OCI-LY1 (cell line): ENCODE measurements at regions not wholly inside any gene's neighbourhood (a gene's known extent, or its start where the extent isn't known, plus 50 kb on each side); places are given as distances from the start of the nearest gene placed in this dataset.
"Not testable (repeated sequence)": the region's sequence is repeated elsewhere in the genome, so short reads cannot be mapped to it uniquely, and the experiment has no call there.

Experiments used
- EZH2 ChIP-seq: fragments of 200-600 bp; sonication (generic), shearing (Covaris generic); IDR thresholded peaks from 2 replicates; pipeline ENCODE4 v1.8.0; 2017; ENCODE audit warnings: borderline replicate concordance, mixed run types, mild to moderate bottlenecking, antibody characterized with exemption, low read length, moderate library complexity, mixed read lengths
- TF ChIP-seq, protein P1 (sequence below): fragments of 200-600 bp; sonication (generic), shearing (Covaris generic); IDR thresholded peaks from 2 replicates; pipeline ENCODE4 v1.5.1; 2017; ENCODE audit warnings: mild to moderate bottlenecking, antibody characterized with exemption, low read length, moderate library complexity, mixed read lengths

DNA sequence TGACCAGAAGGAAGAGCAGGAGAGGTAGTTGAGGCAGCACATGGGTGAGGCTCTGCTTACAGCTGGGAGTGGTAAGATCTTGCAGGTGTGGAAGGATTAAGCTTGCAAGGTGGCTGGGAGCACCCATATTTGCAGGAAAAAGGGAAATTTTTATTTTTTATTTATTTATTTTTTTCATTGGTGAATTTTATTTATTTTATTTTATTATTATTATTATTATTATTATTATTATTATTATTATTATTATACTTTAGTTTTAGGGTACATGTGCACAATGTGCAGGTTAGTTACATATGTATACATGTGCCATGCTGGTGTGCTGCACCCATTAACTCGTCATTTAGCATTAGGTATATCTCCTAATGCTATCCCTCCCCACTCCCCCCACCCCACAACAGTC is 297.4 kb upstream of the BOD1L1 start:
- TF ChIP-seq, protein P1, sequence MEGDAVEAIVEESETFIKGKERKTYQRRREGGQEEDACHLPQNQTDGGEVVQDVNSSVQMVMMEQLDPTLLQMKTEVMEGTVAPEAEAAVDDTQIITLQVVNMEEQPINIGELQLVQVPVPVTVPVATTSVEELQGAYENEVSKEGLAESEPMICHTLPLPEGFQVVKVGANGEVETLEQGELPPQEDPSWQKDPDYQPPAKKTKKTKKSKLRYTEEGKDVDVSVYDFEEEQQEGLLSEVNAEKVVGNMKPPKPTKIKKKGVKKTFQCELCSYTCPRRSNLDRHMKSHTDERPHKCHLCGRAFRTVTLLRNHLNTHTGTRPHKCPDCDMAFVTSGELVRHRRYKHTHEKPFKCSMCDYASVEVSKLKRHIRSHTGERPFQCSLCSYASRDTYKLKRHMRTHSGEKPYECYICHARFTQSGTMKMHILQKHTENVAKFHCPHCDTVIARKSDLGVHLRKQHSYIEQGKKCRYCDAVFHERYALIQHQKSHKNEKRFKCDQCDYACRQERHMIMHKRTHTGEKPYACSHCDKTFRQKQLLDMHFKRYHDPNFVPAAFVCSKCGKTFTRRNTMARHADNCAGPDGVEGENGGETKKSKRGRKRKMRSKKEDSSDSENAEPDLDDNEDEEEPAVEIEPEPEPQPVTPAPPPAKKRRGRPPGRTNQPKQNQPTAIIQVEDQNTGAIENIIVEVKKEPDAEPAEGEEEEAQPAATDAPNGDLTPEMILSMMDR: not testable (repeated sequence)
- TF ChIP-seq EZH2: not testable (repeated sequence)
